ENCODE measurements at regions not wholly inside any gene's neighbourhood (a gene's known extent, or its start where the extent isn't known, plus 50 kb on each side); places are given as distances from the start of the nearest gene placed in this dataset.

DNA sequence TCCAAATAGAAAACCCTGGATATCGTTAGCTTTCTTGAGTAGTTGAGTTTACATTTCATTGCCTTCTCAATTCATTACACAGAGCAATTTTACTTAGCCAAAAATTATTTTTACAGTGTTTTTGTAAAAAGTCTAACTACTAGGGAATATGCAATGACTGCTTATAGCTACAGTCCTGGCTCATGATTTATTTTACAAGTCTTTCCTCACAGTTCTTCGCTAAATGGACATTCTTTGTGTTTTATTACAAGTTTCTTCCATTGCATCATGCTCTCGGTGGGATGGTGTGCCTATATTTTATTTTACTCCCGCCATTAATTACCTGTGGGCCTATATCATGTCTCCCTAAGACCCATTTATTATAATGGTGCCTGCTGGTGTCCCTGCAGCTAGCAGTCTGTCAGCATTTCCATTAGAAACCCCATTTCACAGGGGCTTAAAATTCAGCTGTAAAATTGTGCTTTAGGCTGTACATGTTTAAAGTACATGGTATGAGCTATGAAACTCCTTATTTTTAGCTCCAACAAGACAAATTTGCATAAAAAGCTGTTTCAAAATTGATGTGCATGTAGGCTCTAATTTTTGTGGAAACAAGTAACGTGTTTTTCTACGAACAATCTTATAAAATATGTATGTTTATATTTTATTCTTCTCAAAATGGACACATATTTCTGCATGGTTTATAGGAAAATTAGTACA is 227.4 kb downstream of the SLC7A11 start:
- ChIA-PET CTCF (interaction anchor here (0.7 kb wide), 1 partner anchor 618 kb away, joined by 6 read pairs; no protein-coding TSS in a partner anchor), POLR2A (ENCODE audit: low non-redundant PET) (no interaction called here)
- TF ChIP-seq, protein P1, sequence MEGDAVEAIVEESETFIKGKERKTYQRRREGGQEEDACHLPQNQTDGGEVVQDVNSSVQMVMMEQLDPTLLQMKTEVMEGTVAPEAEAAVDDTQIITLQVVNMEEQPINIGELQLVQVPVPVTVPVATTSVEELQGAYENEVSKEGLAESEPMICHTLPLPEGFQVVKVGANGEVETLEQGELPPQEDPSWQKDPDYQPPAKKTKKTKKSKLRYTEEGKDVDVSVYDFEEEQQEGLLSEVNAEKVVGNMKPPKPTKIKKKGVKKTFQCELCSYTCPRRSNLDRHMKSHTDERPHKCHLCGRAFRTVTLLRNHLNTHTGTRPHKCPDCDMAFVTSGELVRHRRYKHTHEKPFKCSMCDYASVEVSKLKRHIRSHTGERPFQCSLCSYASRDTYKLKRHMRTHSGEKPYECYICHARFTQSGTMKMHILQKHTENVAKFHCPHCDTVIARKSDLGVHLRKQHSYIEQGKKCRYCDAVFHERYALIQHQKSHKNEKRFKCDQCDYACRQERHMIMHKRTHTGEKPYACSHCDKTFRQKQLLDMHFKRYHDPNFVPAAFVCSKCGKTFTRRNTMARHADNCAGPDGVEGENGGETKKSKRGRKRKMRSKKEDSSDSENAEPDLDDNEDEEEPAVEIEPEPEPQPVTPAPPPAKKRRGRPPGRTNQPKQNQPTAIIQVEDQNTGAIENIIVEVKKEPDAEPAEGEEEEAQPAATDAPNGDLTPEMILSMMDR (conservative IDR thresholded peaks at IDR 0.05; ENCODE audit: low read depth): no peak
- H3K27ac ChIP-seq: no peak overlapping the region
- no peak for DNase-seq (ENCODE audit: low spot score)

- CTCF ChIA-PET: interaction anchor here (0.6 to 0.7 kb wide), 2 partner anchors 193 to 619 kb away, joined by 3 to 6 read pairs; no protein-coding TSS in a partner anchor
- TF ChIP-seq, protein P1 (conservative IDR thresholded peaks at IDR 0.05; ENCODE audit: low read depth): no peak
- no peak for DNase-seq (ENCODE audit: low spot score)
Observed at GRCh38 chr4:138013625-138014024, 228.5 kb downstream of the SLC7A11 start.

DNA sequence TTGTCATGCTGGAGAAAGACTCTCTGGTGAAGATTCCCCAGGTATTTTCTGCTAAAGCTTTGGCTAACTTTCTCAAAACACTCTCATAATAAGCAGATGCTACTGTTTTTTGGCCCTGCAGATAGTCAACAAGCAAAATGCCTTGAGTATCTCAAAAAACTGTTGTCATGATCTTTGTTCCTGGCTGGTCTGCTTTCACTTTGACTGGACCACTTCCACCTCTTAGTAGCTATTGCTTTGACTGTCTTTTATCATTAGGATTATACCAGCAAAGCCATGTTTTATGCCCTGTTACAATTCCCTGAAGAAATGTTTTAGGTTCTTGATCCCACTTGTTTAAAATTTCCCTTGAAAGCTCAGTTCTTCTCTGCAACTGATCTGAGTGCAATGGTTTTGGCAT is 231.5 kb downstream of the SLC7A11 start:
- ChIA-PET POLR2A (ENCODE audit: low non-redundant PET) (no interaction called here), CTCF (interaction anchor here (1.1 kb wide), 1 partner anchor 13 kb away, joined by 3 read pairs; no protein-coding TSS in a partner anchor)
- no peak overlapping the region for H3K27ac ChIP-seq
- no peak for DNase-seq (ENCODE audit: low spot score)
- TF ChIP-seq, protein P1 (conservative IDR thresholded peaks at IDR 0.05; ENCODE audit: low read depth): no peak

More at GRCh38 chr4:138013625-138014024, 228.5 kb downstream of the SLC7A11 start:
- H3K27ac ChIP-seq: no peak overlapping the region
- POLR2A ChIA-PET (ENCODE audit: low non-redundant PET): interaction anchor here (0.5 kb wide), 1 partner anchor 18 kb away, joined by 3 read pairs; no protein-coding TSS in a partner anchor

GRCh38 chr4:138007572-138007971 is 234.6 kb downstream of the SLC7A11 start:
- no peak for DNase-seq (ENCODE audit: low spot score)
- TF ChIP-seq, protein P1 (conservative IDR thresholded peaks at IDR 0.05; ENCODE audit: low read depth): no peak; the same call in 1 of the 2 replicates
- H3K27ac ChIP-seq: no peak overlapping the region
- POLR2A ChIA-PET (ENCODE audit: low non-redundant PET): no interaction called here
- CTCF ChIA-PET: no interaction called here

GRCh38 chr4:138005486-138005885 is 236.7 kb downstream of the SLC7A11 start:
- no peak overlapping the region for H3K27ac ChIP-seq
- TF ChIP-seq, protein P1 (conservative IDR thresholded peaks at IDR 0.05; ENCODE audit: low read depth): no peak
- no peak for DNase-seq (ENCODE audit: low spot score)
- CTCF ChIA-PET: no interaction called here
- POLR2A ChIA-PET (ENCODE audit: low non-redundant PET): no interaction called here

GRCh38 chr4:138003248-138003647 is 238.9 kb downstream of the SLC7A11 start:
- TF ChIP-seq, protein P1 (conservative IDR thresholded peaks at IDR 0.05; ENCODE audit: low read depth): no peak
- no peak overlapping the region for H3K27ac ChIP-seq
- POLR2A ChIA-PET (ENCODE audit: low non-redundant PET): no interaction called here
- DNase-seq (ENCODE audit: low spot score): no peak
- CTCF ChIA-PET: interaction anchor here (0.5 to 0.6 kb wide), 2 partner anchors 57 to 555 kb away, joined by 3 to 5 read pairs; no protein-coding TSS in a partner anchor
